ENCODE measurements at regions not wholly inside any gene's neighbourhood (a gene's known extent, or its start where the extent isn't known, plus 50 kb on each side); places are given as distances from the start of the nearest gene placed in this dataset.

DNA sequence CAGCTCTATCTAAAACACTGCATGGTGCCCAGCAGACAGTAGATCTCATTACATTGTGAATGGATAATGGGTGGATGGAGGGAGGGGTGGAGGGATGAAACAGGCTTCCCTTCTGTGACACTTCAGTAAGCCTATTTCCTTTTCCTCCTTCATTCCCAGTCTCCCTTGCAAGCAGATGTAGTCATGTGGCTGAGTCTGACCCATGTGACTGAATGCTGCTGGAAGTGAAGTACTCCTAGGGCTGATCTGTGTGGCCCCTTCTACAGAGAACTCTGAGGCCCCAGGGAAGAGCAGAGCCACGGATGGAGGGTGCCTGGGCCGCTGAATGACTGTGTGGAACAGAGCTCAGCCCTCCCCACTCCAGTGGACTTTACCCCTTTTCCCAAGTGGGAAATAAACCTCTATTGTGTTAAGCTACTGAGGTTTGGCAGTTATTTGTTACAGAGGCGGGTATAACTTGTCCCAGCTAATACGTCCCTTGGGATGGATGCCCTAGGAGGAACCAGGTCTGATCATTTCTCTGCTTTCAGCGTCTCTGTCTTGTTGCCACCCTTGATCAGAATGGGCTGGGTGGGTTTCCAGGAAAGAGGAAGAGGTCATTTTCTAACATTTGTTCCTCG is 176.1 kb upstream of the MVB12B start:
- no peak overlapping the region for H3K9ac ChIP-seq (replicated peaks in 1 of 4; ENCODE audit: extremely low read depth in 1 of 4, low read depth in 3 of 4, low read length in 3 of 4)
- no peak overlapping the region for H3K27ac ChIP-seq (ENCODE audit: low read depth, low read length)
- H2BK12ac ChIP-seq (ENCODE audit: low read depth, low read length) = no peak overlapping the region
- H3K23ac ChIP-seq (ENCODE audit: insufficient read length) = no peak overlapping the region
- H2BK5ac ChIP-seq (ENCODE audit: low read depth, low read length) = no peak overlapping the region
- H4K20me1 ChIP-seq (replicated peaks in 1 of 2; ENCODE audit: control insufficient read depth in 1 of 2, insufficient read depth in 2 of 2, low read length in 2 of 2) = peaks cover 0 to 7% of the 10 kb centered on the region in 2 experiments
- POLR2A ChIA-PET (ENCODE audit: partially characterized antibody) = no interaction called here
- 0 out of 2 replicates have a peak overlapping the region, but pooled peaks have one; percentile 5 for H2AK5ac ChIP-seq (ENCODE audit: low read depth, low read length)
- no peak overlapping the region for H2BK120ac ChIP-seq (replicated peaks; ENCODE audit: low read depth, low read length)
- no peak overlapping the region for H3K56ac ChIP-seq (replicated peaks; ENCODE audit: insufficient read length, low read depth, low read length)
- no peak overlapping the region for H3K4me3 ChIP-seq (ENCODE audit: extremely low read depth in 1 of 4, insufficient read depth in 2 of 4, low read depth in 3 of 4, low read length in 4 of 4)
- H2AFZ ChIP-seq (ENCODE audit: low read length) = no peak overlapping the region
- CTCF ChIA-PET (ENCODE audit: partially characterized antibody) = interaction anchor here (0.8 to 1.5 kb wide), 9 partner anchors 12 to 722 kb away, joined by 3 to 4 read pairs (median 3); no protein-coding TSS in a partner anchor
- H3K14ac ChIP-seq (ENCODE audit: insufficient read length) = no peak overlapping the region
- peaks cover 5 to 26% (median 19%) of the 10 kb centered on the region in 4 experiments for H3K27me3 ChIP-seq (replicated peaks in 1 of 4; ENCODE audit: control insufficient read depth in 3 of 4, extremely low read depth in 1 of 4, insufficient read depth in 3 of 4, low read length in 3 of 4)
- H4K8ac ChIP-seq (ENCODE audit: extremely low read depth, insufficient read depth, low read length) = no peak overlapping the region
- H3K79me1 ChIP-seq (ENCODE audit: low read depth, low read length) = no peaks in the 10 kb centered on the region
- peaks cover 5% of the 10 kb centered on the region; the same call in 1 of the 2 replicates for H3K23me2 ChIP-seq (ENCODE audit: low read depth, low read length)
- no peak overlapping the region for H3K4me2 ChIP-seq (ENCODE audit: insufficient read depth in 1 of 2, low read depth in 2 of 2, low read length in 2 of 2)
- no peaks in the 10 kb centered on the region for H3K9me3 ChIP-seq (ENCODE audit: insufficient read depth in 2 of 2, low read depth in 1 of 2, low read length in 1 of 2)
- no peaks in the 10 kb centered on the region for H3K79me2 ChIP-seq (ENCODE audit: control insufficient read depth in 1 of 2, insufficient read depth in 2 of 2, low read length in 2 of 2)
- H3K36me3 ChIP-seq (ENCODE audit: control insufficient read depth in 2 of 4, insufficient read depth in 4 of 4, low read length in 3 of 4) = no peaks in the 10 kb centered on the region
- peaks cover 0 to 8% (median 4%) of the 10 kb centered on the region in 4 experiments; a peak in 5 of 7 replicates for H3K4me1 ChIP-seq (replicated peaks in 1 of 4; ENCODE audit: control insufficient read depth in 3 of 4, insufficient read depth in 4 of 4, low read length in 3 of 4)
- WGBS, 2 experiments (ENCODE audit: extremely low coverage in 1 of 2, insufficient coverage in 1 of 2, insufficient read length in 1 of 2, insufficient replicate concordance in 2 of 2, low coverage in 1 of 2, low lambda C conversion rate in 2 of 2, missing lambda C conversion rate in 1 of 2) = 76% methylated on average over 6 of the region's 6 CpGs; no CpG with 5 or more reads in 1 of the 2 experiments
- no peak overlapping the region for H3K4ac ChIP-seq (replicated peaks; ENCODE audit: insufficient read length, low read depth, low read length)
- H4K91ac ChIP-seq (replicated peaks; ENCODE audit: insufficient read length, low read length) = no peak overlapping the region
- H4K5ac ChIP-seq (ENCODE audit: insufficient read length, low read depth, low read length) = no peak overlapping the region
- DNase-seq (ENCODE audit: low read depth in 1 of 2, low spot score in 2 of 2) (peak in 1 of 2 experiments; percentile 36), FAIRE-seq (no peak)
- TF ChIP-seq, protein P1, sequence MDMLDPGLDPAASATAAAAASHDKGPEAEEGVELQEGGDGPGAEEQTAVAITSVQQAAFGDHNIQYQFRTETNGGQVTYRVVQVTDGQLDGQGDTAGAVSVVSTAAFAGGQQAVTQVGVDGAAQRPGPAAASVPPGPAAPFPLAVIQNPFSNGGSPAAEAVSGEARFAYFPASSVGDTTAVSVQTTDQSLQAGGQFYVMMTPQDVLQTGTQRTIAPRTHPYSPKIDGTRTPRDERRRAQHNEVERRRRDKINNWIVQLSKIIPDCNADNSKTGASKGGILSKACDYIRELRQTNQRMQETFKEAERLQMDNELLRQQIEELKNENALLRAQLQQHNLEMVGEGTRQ (IDR thresholded peaks at IDR 0.05; ENCODE audit: low read length) = peak; percentile 70; the same call in 1 of the 2 replicates
- TF ChIP-seq KDM4A (IDR thresholded peaks at IDR 0.05; ENCODE audit: low read depth, low read length, severe bottlenecking) = no peak
- H2BK20ac ChIP-seq (ENCODE audit: low read length) = no peak overlapping the region
- H3K18ac ChIP-seq (ENCODE audit: extremely low read depth, low read length) = no peak overlapping the region
- H2BK15ac ChIP-seq (ENCODE audit: low read length) = no peak overlapping the region
